GM23248 (cell line): ENCODE measurements at regions not wholly inside any gene's neighbourhood (a gene's known extent, or its start where the extent isn't known, plus 50 kb on each side); places are given as distances from the start of the nearest gene placed in this dataset.
"Not testable (repeated sequence)": the region's sequence is repeated elsewhere in the genome, so short reads cannot be mapped to it uniquely, and the experiment has no call there.

Experiments used
- DNase-seq: peaks from one replicate; pipeline ENCODE4 v3.0.0-alpha.2; 2015
- H2AFZ ChIP-seq: fragments of 200-600 bp; sonication (generic); 2 replicates; pipeline ENCODE4 v1.6.1; 2016; ENCODE audit warnings: antibody characterized with exemption
- H3F3A ChIP-seq: fragments of 200-600 bp; sonication (generic); 2 replicates; pipeline ENCODE4 v1.6.1; 2016; ENCODE audit warnings: mild to moderate bottlenecking, antibody characterized with exemption, mixed run types; ENCODE audit not compliant: insufficient read depth
- H3K27ac ChIP-seq: fragments of 200-600 bp; sonication (generic); 2 replicates; pipeline ENCODE4 v1.5.1; 2016; ENCODE audit warnings: mild to moderate bottlenecking
- H3K27me3 ChIP-seq: fragments of 200-600 bp; sonication (generic); replicated peaks from 2 replicates; pipeline ENCODE4 v1.6.1; 2016; ENCODE audit warnings: mild to moderate bottlenecking; ENCODE audit not compliant: insufficient read depth
- H3K36me3 ChIP-seq: fragments of 200-600 bp; sonication (generic); 2 replicates; pipeline ENCODE4 v1.6.1; 2016; ENCODE audit warnings: low read depth, mild to moderate bottlenecking
- H3K4me1 ChIP-seq: fragments of 200-600 bp; sonication (generic); 2 replicates; pipeline ENCODE4 v1.6.1; 2016; ENCODE audit warnings: mild to moderate bottlenecking; ENCODE audit not compliant: insufficient read depth
- H3K4me2 ChIP-seq: fragments of 200-600 bp; sonication (generic); one replicate; pipeline ENCODE4 v1.6.1; 2016; ENCODE audit warnings: mild to moderate bottlenecking; ENCODE audit not compliant: unreplicated experiment
- H3K4me3 ChIP-seq: fragments of 200-600 bp; sonication (generic); 2 replicates; pipeline ENCODE4 v1.5.1; 2016; ENCODE audit warnings: mild to moderate bottlenecking
- H3K79me2 ChIP-seq: fragments of 200-600 bp; sonication (generic); 2 replicates; pipeline ENCODE4 v1.6.1; 2016; ENCODE audit warnings: mild to moderate bottlenecking; ENCODE audit not compliant: insufficient read depth
- H3K9ac ChIP-seq: fragments of 200-600 bp; sonication (generic); 2 replicates; pipeline ENCODE4 v1.6.1; 2016; ENCODE audit warnings: mild to moderate bottlenecking
- H3K9me2 ChIP-seq: fragments of 200-600 bp; sonication (generic); 2 replicates; pipeline ENCODE4 v1.6.1; 2016; ENCODE audit warnings: mixed run types, mild to moderate bottlenecking, moderate library complexity; ENCODE audit not compliant: insufficient read depth
- H3K9me3 ChIP-seq: fragments of 200-600 bp; sonication (generic); one replicate; pipeline ENCODE4 v1.6.1; 2017; ENCODE audit warnings: low read depth
- H4K20me1 ChIP-seq: fragments of 200-600 bp; sonication (generic); 2 replicates; pipeline ENCODE4 v1.6.0; 2016; ENCODE audit not compliant: insufficient read depth
- EZH2 ChIP-seq: fragments of 200-600 bp; sonication (generic); IDR thresholded peaks from 2 replicates; pipeline ENCODE4 v1.6.1; 2018; ENCODE audit warnings: antibody characterized with exemption, mild to moderate bottlenecking; ENCODE audit not compliant: insufficient read depth, poor library complexity, severe bottlenecking
- EZH2phosphoT487 ChIP-seq: fragments of 200-600 bp; sonication (generic); IDR thresholded peaks from 2 replicates; pipeline ENCODE4 v1.6.1; 2018; ENCODE audit warnings: antibody characterized with exemption, moderate library complexity, mild to moderate bottlenecking, low read depth; ENCODE audit not compliant: insufficient read depth
- WGBS, 2 experiments: methylation state at CpG; one replicate each; pipeline ENCODE4 v1.1.6; 2015 to 2017; ENCODE audit warnings: low lambda C conversion rate in 2 of 2, low coverage in 1 of 2; ENCODE audit errors: missing lambda C conversion rate in 2 of 2; 5-methylcytosine and 5-hydroxymethylcytosine counted together
- in situ Hi-C: fragments of 300-500 bp; cut with MboI; formaldehyde crosslinking; loops from 2 replicates; pipeline ENCODE4 v1.15.0; 2020

GRCh38 chr6:76852776-76853175, 610.5 kb downstream of the HTR1B start:
- no peaks in the 10 kb centered on the region for H3K9me3 ChIP-seq
- H3K4me1 ChIP-seq = peaks cover 5% of the 10 kb centered on the region; the same call in 1 of the 2 replicates
- H3F3A ChIP-seq = no peaks in the 10 kb centered on the region
- no peaks in the 10 kb centered on the region for H3K27me3 ChIP-seq
- in situ Hi-C loops = no loop called here
- no peaks in the 10 kb centered on the region for H3K79me2 ChIP-seq
- WGBS, 2 experiments = 39 to 60% methylated on average over 1 of the region's 1 CpG
- H4K20me1 ChIP-seq = no peaks in the 10 kb centered on the region
- H3K9me2 ChIP-seq = no peaks in the 10 kb centered on the region
- no peak overlapping the region for H3K27ac ChIP-seq
- H3K36me3 ChIP-seq = no peaks in the 10 kb centered on the region
- DNase-seq = peak; percentile 45
- no peak overlapping the region for H2AFZ ChIP-seq
- no peak overlapping the region for H3K9ac ChIP-seq
- H3K4me3 ChIP-seq = no peak overlapping the region
- TF ChIP-seq EZH2 (no peak), EZH2phosphoT487 (no peak)
- peak overlapping the region; percentile 20 for H3K4me2 ChIP-seq

- H3K9me3 ChIP-seq, H3F3A ChIP-seq, H3K27me3 ChIP-seq, H3K4me2 ChIP-seq, H3K4me3 ChIP-seq, H3K27ac ChIP-seq, H4K20me1 ChIP-seq, H3K9me2 ChIP-seq, DNase-seq, H2AFZ ChIP-seq, H3K36me3 ChIP-seq, H3K79me2 ChIP-seq, in situ Hi-C loops, H3K4me1 ChIP-seq, H3K9ac ChIP-seq: not testable (repeated sequence)
- 43 to 51% methylated on average over 9 of the region's 9 CpGs for WGBS, 2 experiments
Observed at GRCh38 chr6:76849274-76849970, 613.9 kb downstream of the HTR1B start.

GRCh38 chr6:76843054-76843822, 620.1 kb downstream of the HTR1B start:
- Histone ChIP-seq H4K20me1 (no peaks in the 10 kb centered on the region), H3K4me1 (no peaks in the 10 kb centered on the region), H3K27ac (no peak overlapping the region), H3K9me3 (no peaks in the 10 kb centered on the region), H2AFZ (no peak overlapping the region), H3K9me2 (no peaks in the 10 kb centered on the region), H3K27me3 (no peaks in the 10 kb centered on the region), H3K36me3 (no peaks in the 10 kb centered on the region), H3K4me3 (no peak overlapping the region), H3F3A (no peaks in the 10 kb centered on the region), H3K9ac (no peak overlapping the region), H3K4me2 (no peak overlapping the region), H3K79me2 (no peaks in the 10 kb centered on the region)
- DNase-seq = no peak
- TF ChIP-seq EZH2phosphoT487 (no peak), EZH2 (no peak)
- in situ Hi-C loops = no loop called here
- WGBS, 2 experiments = 0% methylated on average over 1 of the region's 1 CpG

- in situ Hi-C loops = no loop called here
- H2AFZ ChIP-seq = no peak overlapping the region
- no peak overlapping the region for H3K9ac ChIP-seq
- no peaks in the 10 kb centered on the region for H3K4me1 ChIP-seq
- no peak for TF ChIP-seq EZH2phosphoT487
- no peak for TF ChIP-seq EZH2
- 22 to 25% methylated on average over 3 of the region's 3 CpGs for WGBS, 2 experiments
- H3K79me2 ChIP-seq = no peaks in the 10 kb centered on the region
- H3K27me3 ChIP-seq = no peaks in the 10 kb centered on the region
- no peak overlapping the region for H3K4me3 ChIP-seq
- H4K20me1 ChIP-seq = no peaks in the 10 kb centered on the region
- H3K27ac ChIP-seq = no peak overlapping the region
- no peak overlapping the region for H3K4me2 ChIP-seq
- H3K36me3 ChIP-seq = no peaks in the 10 kb centered on the region
- H3F3A ChIP-seq = no peaks in the 10 kb centered on the region
- no peaks in the 10 kb centered on the region for H3K9me3 ChIP-seq
- no peak for DNase-seq
- H3K9me2 ChIP-seq = no peaks in the 10 kb centered on the region
Observed at GRCh38 chr6:76840865-76841264, 622.4 kb downstream of the HTR1B start.
